ENCODE measurements at regions not wholly inside any gene's neighbourhood (a gene's known extent, or its start where the extent isn't known, plus 50 kb on each side); places are given as distances from the start of the nearest gene placed in this dataset.

GRCh38 chr13:105153611-105154010 is 1381.9 kb downstream of the EFNB2 start:
- no peak for DNase-seq

- DNase-seq: no peak
Observed at GRCh38 chr13:105151639-105152038, 1383.8 kb downstream of the EFNB2 start.

GRCh38 chr13:105147461-105147860 is 1388.0 kb downstream of the EFNB2 start:
- no peak for DNase-seq

- no peak for DNase-seq
Observed at GRCh38 chr13:105144936-105145335, 1390.5 kb downstream of the EFNB2 start.

GRCh38 chr13:105144020-105144419 is 1391.4 kb downstream of the EFNB2 start:
- no peak for DNase-seq

GRCh38 chr13:105142556-105142955 is 1392.9 kb downstream of the EFNB2 start:
- DNase-seq: no peak

- DNase-seq: peak; percentile 69
Observed at GRCh38 chr13:105139380-105140285, 1395.8 kb downstream of the EFNB2 start.

GRCh38 chr13:105139048-105139379 is 1396.4 kb downstream of the EFNB2 start:
- no peak for DNase-seq

GRCh38 chr13:105135852-105136615 is 1399.4 kb downstream of the EFNB2 start:
- DNase-seq: no peak

- DNase-seq: no peak
Observed at GRCh38 chr13:105127732-105128131, 1407.7 kb downstream of the EFNB2 start.

GRCh38 chr13:105121221-105121620 is 1414.2 kb downstream of the EFNB2 start:
- DNase-seq: no peak

- no peak for DNase-seq
Observed at GRCh38 chr13:105118426-105118985, 1417.0 kb downstream of the EFNB2 start.

- no peak for DNase-seq
Observed at GRCh38 chr13:105116966-105117365, 1418.5 kb downstream of the EFNB2 start.

- no peak for DNase-seq
Observed at GRCh38 chr13:105112561-105112960, 1422.9 kb downstream of the EFNB2 start.

- DNase-seq: no peak
Observed at GRCh38 chr13:105107781-105108180, 1427.7 kb downstream of the EFNB2 start.

- no peak for DNase-seq
Observed at GRCh38 chr13:105105471-105105870, 1430.0 kb downstream of the EFNB2 start.

- no peak for DNase-seq
Observed at GRCh38 chr13:105097521-105097920, 1437.9 kb downstream of the EFNB2 start.

GRCh38 chr13:105089858-105090643 is 1445.4 kb downstream of the EFNB2 start:
- no peak for DNase-seq

GRCh38 chr13:105087945-105088344 is 1447.5 kb downstream of the EFNB2 start:
- no peak for DNase-seq

GRCh38 chr13:105084931-105085330 is 1450.5 kb downstream of the EFNB2 start:
- no peak for DNase-seq

GRCh38 chr13:105083992-105084391 is 1451.5 kb downstream of the EFNB2 start:
- no peak for DNase-seq

- no peak for DNase-seq
Observed at GRCh38 chr13:105074755-105075154, 1460.7 kb downstream of the EFNB2 start.

- no peak for DNase-seq
Observed at GRCh38 chr13:105073041-105073440, 1462.4 kb downstream of the EFNB2 start.

Measured in DMS153 (cell line).